ENCODE measurements at regions not wholly inside any gene's neighbourhood (a gene's known extent, or its start where the extent isn't known, plus 50 kb on each side); places are given as distances from the start of the nearest gene placed in this dataset.

GRCh38 chr11:15909937-15910598, 446.3 kb downstream of the SOX6 start:
- DNase-seq (ENCODE audit: low read depth) = no peak

GRCh38 chr11:15910761-15911160, 445.6 kb downstream of the SOX6 start:
- no peak for DNase-seq (ENCODE audit: low read depth)

GRCh38 chr11:15911377-15912044, 444.8 kb downstream of the SOX6 start:
- no peak for DNase-seq (ENCODE audit: low read depth)

GRCh38 chr11:15912291-15912690, 444.1 kb downstream of the SOX6 start:
- no peak for DNase-seq (ENCODE audit: low read depth)

- DNase-seq (ENCODE audit: low read depth) = no peak
Observed at GRCh38 chr11:15912825-15913224, 443.5 kb downstream of the SOX6 start.

GRCh38 chr11:15913261-15913660, 443.1 kb downstream of the SOX6 start:
- no peak for DNase-seq (ENCODE audit: low read depth)
